H1 (cell line): ENCODE measurements at regions not wholly inside any gene's neighbourhood (a gene's known extent, or its start where the extent isn't known, plus 50 kb on each side); places are given as distances from the start of the nearest gene placed in this dataset.

Source experiments
- CHD2 ChIP-seq: IDR thresholded peaks from 2 replicates; pipeline ENCODE4 v1.6.1; 2012; ENCODE audit warnings: low read length, improper control_type of control experiment
- CHD7 ChIP-seq: fragments of 300-600 bp; sonication (generic); IDR thresholded peaks from 2 replicates; pipeline ENCODE4 v1.7.1; 2012; ENCODE audit warnings: low read length, moderate library complexity, mild to moderate bottlenecking, inconsistent platforms; ENCODE audit not compliant: insufficient replicate concordance
- EGR1 ChIP-seq: IDR thresholded peaks from 2 replicates; pipeline ENCODE4 v1.6.1; 2011; ENCODE audit warnings: low read depth, low read length, borderline replicate concordance
- HDAC6 ChIP-seq: IDR thresholded peaks from one replicate; pipeline ENCODE4 v1.7.1; 2012; ENCODE audit warnings: low read depth, mild to moderate bottlenecking, inconsistent platforms, low read length, moderate library complexity
- JUN ChIP-seq: IDR thresholded peaks from 2 replicates; pipeline ENCODE4 v1.6.1; 2011; ENCODE audit warnings: low read depth, mild to moderate bottlenecking, improper control_type of control experiment, low read length
- KDM1A ChIP-seq: fragments of 200-600, 300-600 bp; sonication (generic); IDR thresholded peaks from 2 replicates; pipeline ENCODE4 v1.7.1; 2016; ENCODE audit warnings: mild to moderate bottlenecking, low read length, borderline replicate concordance
- SP1 ChIP-seq: IDR thresholded peaks from 2 replicates; pipeline ENCODE4 v1.6.1; 2011; ENCODE audit warnings: low read depth, low read length
- SRF ChIP-seq: IDR thresholded peaks from 2 replicates; pipeline ENCODE4 v1.6.1; 2011; ENCODE audit warnings: mild to moderate bottlenecking, low read depth, low read length, moderate library complexity
- SUZ12 ChIP-seq: fragments of 200-600 bp; sonication (generic); IDR thresholded peaks from 2 replicates; pipeline ENCODE4 v1.6.1; 2012; ENCODE audit warnings: mild to moderate bottlenecking, inconsistent platforms, low read length, moderate library complexity, mixed read lengths
- TEAD4 ChIP-seq: IDR thresholded peaks from 2 replicates; pipeline ENCODE4 v1.6.1; 2012; ENCODE audit warnings: low read depth, low read length, inconsistent platforms, mixed read lengths
- YY1 ChIP-seq: IDR thresholded peaks from 2 replicates; pipeline ENCODE4 v1.6.1; 2011; ENCODE audit warnings: low read depth, mild to moderate bottlenecking, low read length

- no peak for TF ChIP-seq CHD7
- no peak for TF ChIP-seq JUN
- no peak for TF ChIP-seq HDAC6
- TF ChIP-seq SP1 = no peak
- no peak for TF ChIP-seq KDM1A
- no peak for TF ChIP-seq EGR1
- no peak for TF ChIP-seq SUZ12
- no peak for TF ChIP-seq TEAD4
- no peak for TF ChIP-seq CHD2
- TF ChIP-seq YY1 = no peak
- TF ChIP-seq SRF = no peak
Observed at GRCh38 chr14:98510392-98510791, 761.6 kb downstream of the BCL11B start (continued).
